WTC11 (cell line): ENCODE measurements at regions not wholly inside any gene's neighbourhood (a gene's known extent, or its start where the extent isn't known, plus 50 kb on each side); places are given as distances from the start of the nearest gene placed in this dataset.

Source experiments
- ATF3 ChIP-seq: sonication (generic); formaldehyde crosslinking; conservative IDR thresholded peaks from 2 replicates; pipeline ENCODE4 v1.8.1; 2022; ENCODE audit warnings: mild to moderate bottlenecking, missing genetic modification reagents
- CBFB ChIP-seq: sonication (generic); formaldehyde crosslinking; IDR thresholded peaks from 2 replicates; pipeline ENCODE4 v1.8.1; 2022; ENCODE audit warnings: mild to moderate bottlenecking, low read depth, missing genetic modification reagents
- CTCF ChIP-seq: fragments of 200-600 bp; IDR thresholded peaks from 2 replicates; pipeline ENCODE4 v1.8.0; 2022; ENCODE audit warnings: antibody characterized with exemption
- ESRRA ChIP-seq: sonication (generic); formaldehyde crosslinking; IDR thresholded peaks from 2 replicates; pipeline ENCODE4 v1.8.1; 2022; ENCODE audit warnings: mild to moderate bottlenecking, missing genetic modification reagents, borderline replicate concordance
- GABPB1 ChIP-seq: sonication (generic); formaldehyde crosslinking; IDR thresholded peaks from 2 replicates; pipeline ENCODE4 v1.8.1; 2023; ENCODE audit warnings: mild to moderate bottlenecking, missing genetic modification reagents
- JUN ChIP-seq: sonication (generic); formaldehyde crosslinking; IDR thresholded peaks from 2 replicates; pipeline ENCODE4 v1.8.0; 2023; ENCODE audit warnings: mild to moderate bottlenecking, missing genetic modification reagents
- ZBTB21 ChIP-seq: sonication (generic); formaldehyde crosslinking; IDR thresholded peaks from 2 replicates; pipeline ENCODE4 v1.8.1; 2023; ENCODE audit warnings: mild to moderate bottlenecking, missing genetic modification reagents, borderline replicate concordance
- TF ChIP-seq, protein P1 (sequence below): fragments of 250-450 bp; sonication (Bioruptor Pico); IDR thresholded peaks from 2 replicates; pipeline ENCODE4 v1.9.0; 2021; ENCODE audit warnings: moderate library complexity, mild to moderate bottlenecking, inconsistent platforms, borderline replicate concordance

DNA sequence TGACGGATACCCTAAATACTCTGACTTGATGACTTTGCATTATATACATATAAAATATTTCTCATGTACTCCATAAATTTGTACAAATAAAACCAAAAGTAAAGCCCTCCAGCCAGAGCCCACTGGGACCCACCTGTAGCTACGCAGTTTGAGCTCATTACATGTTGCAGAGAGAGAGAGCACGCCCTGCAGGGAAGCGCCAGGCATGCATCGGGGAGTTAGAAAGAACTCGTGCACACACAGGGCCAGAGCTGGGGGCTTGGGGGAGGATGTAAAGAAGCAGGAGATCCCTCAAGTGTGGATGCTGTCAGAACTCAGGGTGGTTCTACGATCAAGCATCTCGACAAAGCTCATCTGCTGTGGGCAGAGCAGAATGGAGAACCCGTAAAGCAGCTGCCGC lies 178.5 kb upstream of the RTL1 start:
- TF ChIP-seq, protein P1, sequence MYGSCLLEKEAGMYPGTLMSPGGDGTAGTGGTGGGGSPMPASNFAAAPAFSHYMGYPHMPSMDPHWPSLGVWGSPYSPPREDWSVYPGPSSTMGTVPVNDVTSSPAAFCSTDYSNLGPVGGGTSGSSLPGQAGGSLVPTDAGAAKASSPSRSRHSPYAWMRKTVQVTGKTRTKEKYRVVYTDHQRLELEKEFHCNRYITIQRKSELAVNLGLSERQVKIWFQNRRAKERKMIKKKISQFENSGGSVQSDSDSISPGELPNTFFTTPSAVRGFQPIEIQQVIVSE = no peak
- TF ChIP-seq CTCF (no peak), ESRRA (CRISPR knock-in tag) (no peak), ATF3 (no peak), GABPB1 (no peak), ZBTB21 (CRISPR knock-in tag) (no peak), CBFB (CRISPR knock-in tag) (no peak), JUN (CRISPR knock-in tag) (no peak)
